GM21360 (cell line): ENCODE measurements at regions not wholly inside any gene's neighbourhood (a gene's known extent, or its start where the extent isn't known, plus 50 kb on each side); places are given as distances from the start of the nearest gene placed in this dataset.
"Not testable (repeated sequence)": the region's sequence is repeated elsewhere in the genome, so short reads cannot be mapped to it uniquely, and the experiment has no call there.

ENCODE experiments used
- ATAC-seq: cut with Tn5 transposase; IDR thresholded peaks from one replicate; pipeline ENCODE4 v1.9.1; 2021; ENCODE audit warnings: mild to moderate bottlenecking, moderate library complexity; ENCODE audit not compliant: unreplicated experiment

GRCh38 chr12:83515306-83516026 is 828.8 kb downstream of the TMTC2 start:
- no peak for ATAC-seq

GRCh38 chr12:83514372-83514771 is 827.7 kb downstream of the TMTC2 start:
- ATAC-seq = no peak

GRCh38 chr12:83506841-83507240 is 820.1 kb downstream of the TMTC2 start:
- no peak for ATAC-seq

- ATAC-seq = no peak
Observed at GRCh38 chr12:83505586-83505985, 818.9 kb downstream of the TMTC2 start.

- not testable (repeated sequence) for ATAC-seq
Observed at GRCh38 chr12:83499894-83500293, 813.2 kb downstream of the TMTC2 start.

- no peak for ATAC-seq
Observed at GRCh38 chr12:83477696-83478095, 791.0 kb downstream of the TMTC2 start.

- no peak for ATAC-seq
Observed at GRCh38 chr12:83476695-83477690, 790.3 kb downstream of the TMTC2 start.

- ATAC-seq = no peak
Observed at GRCh38 chr12:83476006-83476405, 789.3 kb downstream of the TMTC2 start.

- no peak for ATAC-seq
Observed at GRCh38 chr12:83474369-83474768, 787.7 kb downstream of the TMTC2 start.

GRCh38 chr12:83473408-83474095 is 786.8 kb downstream of the TMTC2 start:
- ATAC-seq = no peak

GRCh38 chr12:83472772-83473171 is 786.1 kb downstream of the TMTC2 start:
- ATAC-seq = no peak

GRCh38 chr12:83472350-83472749 is 785.6 kb downstream of the TMTC2 start:
- ATAC-seq = no peak

- no peak for ATAC-seq
Observed at GRCh38 chr12:83471341-83471740, 784.6 kb downstream of the TMTC2 start.

- no peak for ATAC-seq
Observed at GRCh38 chr12:83470749-83471148, 784.0 kb downstream of the TMTC2 start.

GRCh38 chr12:83468988-83469908 is 782.5 kb downstream of the TMTC2 start:
- ATAC-seq = no peak

GRCh38 chr12:83465632-83466031 is 778.9 kb downstream of the TMTC2 start:
- no peak for ATAC-seq

GRCh38 chr12:83462419-83462818 is 775.7 kb downstream of the TMTC2 start:
- no peak for ATAC-seq

GRCh38 chr12:83461336-83461935 is 774.7 kb downstream of the TMTC2 start:
- ATAC-seq = no peak

- no peak for ATAC-seq
Observed at GRCh38 chr12:83451189-83451588, 764.5 kb downstream of the TMTC2 start.

GRCh38 chr12:83434600-83434999 is 747.9 kb downstream of the TMTC2 start:
- ATAC-seq = no peak
